Fibroblast of peridontal ligament (primary cell): ENCODE measurements at regions not wholly inside any gene's neighbourhood (a gene's known extent, or its start where the extent isn't known, plus 50 kb on each side); places are given as distances from the start of the nearest gene placed in this dataset.

Experiments
- DNase-seq: peaks from one replicate; pipeline ENCODE4 v3.0.0-alpha.2; 2010; ENCODE audit errors: extremely low read depth

- DNase-seq = no peak
Measured at GRCh38 chr1:168963601-168964000, 142.9 kb upstream of the ATP1B1 start.

GRCh38 chr1:168964478-168964877, 142.0 kb upstream of the ATP1B1 start:
- DNase-seq = no peak

GRCh38 chr1:168966217-168966616, 140.3 kb upstream of the ATP1B1 start:
- DNase-seq = no peak

- DNase-seq = no peak
Measured at GRCh38 chr1:168966636-168967035, 139.9 kb upstream of the ATP1B1 start.

GRCh38 chr1:168970926-168971659, 135.4 kb upstream of the ATP1B1 start:
- DNase-seq = no peak

GRCh38 chr1:168972225-168972624, 134.3 kb upstream of the ATP1B1 start:
- no peak for DNase-seq

- DNase-seq = no peak
Measured at GRCh38 chr1:168972887-168973286, 133.6 kb upstream of the ATP1B1 start.

GRCh38 chr1:168974117-168974516, 132.4 kb upstream of the ATP1B1 start:
- no peak for DNase-seq

- no peak for DNase-seq
Measured at GRCh38 chr1:168974611-168975010, 131.9 kb upstream of the ATP1B1 start.

GRCh38 chr1:168976267-168976666, 130.2 kb upstream of the ATP1B1 start:
- no peak for DNase-seq

- DNase-seq = no peak
Measured at GRCh38 chr1:168977618-168978017, 128.9 kb upstream of the ATP1B1 start.

- DNase-seq = no peak
Measured at GRCh38 chr1:168979276-168979675, 127.2 kb upstream of the ATP1B1 start.

- DNase-seq = no peak
Measured at GRCh38 chr1:168980180-168980579, 126.3 kb upstream of the ATP1B1 start.

- no peak for DNase-seq
Measured at GRCh38 chr1:168980656-168981055, 125.8 kb upstream of the ATP1B1 start.

- DNase-seq = no peak
Measured at GRCh38 chr1:168982778-168983177, 123.7 kb upstream of the ATP1B1 start.

- no peak for DNase-seq
Measured at GRCh38 chr1:168987330-168987729, 119.2 kb upstream of the ATP1B1 start.

- no peak for DNase-seq
Measured at GRCh38 chr1:168987923-168988322, 118.6 kb upstream of the ATP1B1 start.

- DNase-seq = no peak
Measured at GRCh38 chr1:168989985-168990384, 116.5 kb upstream of the ATP1B1 start.

GRCh38 chr1:168991667-168992475, 114.6 kb upstream of the ATP1B1 start:
- DNase-seq = no peak

GRCh38 chr1:169001353-169001752, 105.1 kb upstream of the ATP1B1 start:
- DNase-seq = no peak

GRCh38 chr1:169003864-169004516, 102.5 kb upstream of the ATP1B1 start:
- DNase-seq = no peak

- no peak for DNase-seq
Measured at GRCh38 chr1:169005776-169006175, 100.7 kb upstream of the ATP1B1 start.

GRCh38 chr1:169009666-169010065, 96.8 kb upstream of the ATP1B1 start:
- no peak for DNase-seq
